GM12873 (cell line): ENCODE measurements at regions not wholly inside any gene's neighbourhood (a gene's known extent, or its start where the extent isn't known, plus 50 kb on each side); places are given as distances from the start of the nearest gene placed in this dataset.

Experiments used
- TF ChIP-seq, protein P1 (sequence below): IDR thresholded peaks from 2 replicates; pipeline ENCODE4 v1.5.1; 2012; ENCODE audit warnings: low read depth, mild to moderate bottlenecking, moderate library complexity, low read length, control low read depth; ENCODE audit not compliant: insufficient read depth; ENCODE audit errors: missing control alignments

DNA sequence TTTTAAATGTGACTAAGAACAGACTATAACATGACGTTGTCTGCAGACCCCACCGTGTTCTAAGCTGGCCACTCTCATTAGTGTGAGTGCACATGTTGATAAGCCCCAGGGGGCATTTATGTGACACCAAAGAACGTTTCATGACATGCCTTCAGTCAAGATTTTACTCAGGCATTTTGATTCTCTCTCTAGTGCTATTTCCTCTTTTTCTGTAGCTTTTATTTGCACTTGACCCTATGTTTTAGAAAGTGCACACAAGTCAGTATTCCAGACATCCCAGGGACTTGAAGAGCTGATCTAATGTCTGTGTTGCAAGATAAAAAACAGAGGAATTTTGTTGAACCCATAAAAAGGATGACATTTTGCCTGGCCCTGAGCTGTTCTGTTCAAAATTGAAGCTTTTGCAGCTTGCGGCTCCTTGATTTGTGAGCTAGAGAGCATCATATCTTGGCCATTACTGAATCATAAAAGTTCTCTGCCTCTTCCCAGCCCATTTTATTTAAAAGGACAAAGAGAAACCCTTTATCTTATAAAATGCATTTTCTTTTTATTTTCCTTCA lies 80.9 kb upstream of the TYRP1 start:
- TF ChIP-seq, protein P1, sequence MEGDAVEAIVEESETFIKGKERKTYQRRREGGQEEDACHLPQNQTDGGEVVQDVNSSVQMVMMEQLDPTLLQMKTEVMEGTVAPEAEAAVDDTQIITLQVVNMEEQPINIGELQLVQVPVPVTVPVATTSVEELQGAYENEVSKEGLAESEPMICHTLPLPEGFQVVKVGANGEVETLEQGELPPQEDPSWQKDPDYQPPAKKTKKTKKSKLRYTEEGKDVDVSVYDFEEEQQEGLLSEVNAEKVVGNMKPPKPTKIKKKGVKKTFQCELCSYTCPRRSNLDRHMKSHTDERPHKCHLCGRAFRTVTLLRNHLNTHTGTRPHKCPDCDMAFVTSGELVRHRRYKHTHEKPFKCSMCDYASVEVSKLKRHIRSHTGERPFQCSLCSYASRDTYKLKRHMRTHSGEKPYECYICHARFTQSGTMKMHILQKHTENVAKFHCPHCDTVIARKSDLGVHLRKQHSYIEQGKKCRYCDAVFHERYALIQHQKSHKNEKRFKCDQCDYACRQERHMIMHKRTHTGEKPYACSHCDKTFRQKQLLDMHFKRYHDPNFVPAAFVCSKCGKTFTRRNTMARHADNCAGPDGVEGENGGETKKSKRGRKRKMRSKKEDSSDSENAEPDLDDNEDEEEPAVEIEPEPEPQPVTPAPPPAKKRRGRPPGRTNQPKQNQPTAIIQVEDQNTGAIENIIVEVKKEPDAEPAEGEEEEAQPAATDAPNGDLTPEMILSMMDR = no peak

DNA sequence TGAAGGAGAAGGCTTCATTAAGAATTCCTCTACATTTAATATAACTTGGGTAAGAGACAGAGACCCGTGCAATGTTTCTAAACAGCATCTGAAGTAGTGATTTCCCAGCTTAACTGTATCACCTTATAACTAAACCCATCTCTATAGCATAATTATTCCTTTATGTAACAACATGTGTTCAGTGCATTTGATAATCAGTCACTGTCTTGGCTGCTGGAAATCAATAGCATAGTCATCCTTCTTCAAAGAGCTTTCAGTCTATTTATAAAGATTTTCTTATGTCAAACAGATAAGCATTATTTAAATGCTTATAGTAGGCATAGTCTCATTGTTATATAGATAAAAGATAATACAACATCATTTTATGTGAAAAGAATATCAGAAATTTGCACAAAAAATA lies 80.1 kb upstream of the TYRP1 start:
- TF ChIP-seq, protein P1 = no peak

DNA sequence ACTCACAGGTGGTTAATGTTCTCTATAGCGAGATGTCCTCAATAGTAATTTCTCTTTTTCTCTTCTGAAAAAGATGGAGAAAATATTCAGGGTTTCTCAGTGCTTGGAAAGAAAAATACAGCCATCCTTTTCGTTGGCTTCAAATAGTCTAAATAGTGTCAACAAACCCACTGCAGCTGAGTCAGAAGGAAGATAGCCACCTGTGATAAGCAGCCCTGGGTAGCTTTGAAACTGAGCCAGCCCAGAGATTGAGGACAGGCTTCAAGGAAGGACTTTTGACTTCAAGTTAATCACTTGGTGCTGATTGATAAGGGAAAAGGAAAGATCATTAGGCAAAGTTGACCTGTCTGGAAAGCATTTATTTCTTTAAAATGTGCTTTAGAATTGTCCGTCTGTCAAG lies 78.7 kb upstream of the TYRP1 start:
- TF ChIP-seq, protein P1 = no peak

DNA sequence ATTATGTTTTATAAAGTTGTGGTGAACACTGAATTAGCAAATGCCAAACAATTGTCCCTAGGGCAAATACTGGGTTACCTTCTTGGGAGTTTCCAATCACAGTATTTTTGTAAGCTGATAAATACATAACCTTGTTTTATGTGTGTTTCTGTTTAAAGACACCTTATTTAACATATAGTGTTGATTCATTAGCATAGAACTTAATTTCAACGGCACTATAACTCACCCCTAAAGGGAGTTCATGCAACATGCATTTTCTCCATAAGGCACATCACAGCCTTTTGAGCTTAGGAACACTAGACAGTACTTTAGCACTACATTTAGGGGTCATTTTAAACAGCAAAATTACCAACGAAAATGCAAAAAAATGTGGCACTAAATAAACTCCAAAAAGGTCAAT lies 74.2 kb upstream of the TYRP1 start:
- TF ChIP-seq, protein P1 = no peak

DNA sequence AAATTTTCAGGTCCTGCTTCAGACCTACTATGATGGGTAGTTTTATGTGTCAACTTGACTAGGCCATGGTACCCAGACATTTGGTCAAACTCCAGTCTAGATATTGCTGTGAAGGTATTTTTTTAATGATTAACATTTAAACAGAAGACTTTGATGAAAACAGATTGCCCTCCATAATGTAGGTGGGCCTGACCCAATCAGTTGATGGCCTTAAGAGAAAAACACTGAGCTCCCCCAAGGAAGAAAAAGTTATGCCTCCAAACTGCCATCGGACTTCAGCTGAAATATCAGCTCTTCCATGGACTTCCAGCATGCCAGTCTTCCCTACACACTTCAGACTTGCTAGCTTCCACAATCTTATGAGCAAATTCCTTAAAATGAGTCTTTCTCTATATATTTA lies 67.3 kb upstream of the TYRP1 start:
- TF ChIP-seq, protein P1 = no peak

DNA sequence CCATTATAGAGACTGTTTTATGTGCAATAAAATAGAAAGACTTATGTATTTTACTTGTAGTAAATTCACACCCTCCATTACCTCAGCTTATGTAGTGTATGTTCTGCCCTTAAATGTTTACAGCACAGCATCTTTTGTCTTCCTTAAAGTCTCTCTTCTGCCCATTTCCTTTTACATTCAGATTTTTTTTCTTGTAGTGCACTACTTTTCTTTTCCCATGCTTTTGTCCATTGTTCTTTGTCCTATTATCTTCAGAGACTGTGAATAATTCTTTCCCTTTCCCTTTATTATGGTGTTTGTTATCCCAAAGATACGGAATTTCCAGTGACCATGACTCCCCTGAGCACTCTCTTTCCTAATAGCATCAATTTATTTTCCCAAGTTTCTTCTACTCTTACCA lies 66.1 kb upstream of the TYRP1 start:
- TF ChIP-seq, protein P1 = no peak

- TF ChIP-seq, protein P1 = no peak
Observed at GRCh38 chr9:12628546-12628945, 64.6 kb upstream of the TYRP1 start.
